Upper lobe of left lung (tissue), 6 donors: ENCODE measurements at regions not wholly inside any gene's neighbourhood (a gene's known extent, or its start where the extent isn't known, plus 50 kb on each side); places are given as distances from the start of the nearest gene placed in this dataset.

Source experiments
- ATAC-seq, 2 donors: fragments of 200-7000 bp; cut with Tn5 transposase; one replicate each; pipeline ENCODE4 v1.9.1; 2022; ENCODE audit warnings: mild to moderate bottlenecking in 2 of 2, moderate library complexity in 2 of 2; ENCODE audit not compliant: low FRiP score in 2 of 2
- DNase-seq, 2 donors: peaks; one replicate each; pipeline ENCODE4 v3.0.0-alpha.2; 2019 to 2020
- H3K27ac ChIP-seq, 4 donors: fragments of 200-600 bp; sonication (generic); one replicate each; pipeline ENCODE4 v1.5.1; 2016 to 2019
- H3K27me3 ChIP-seq, 4 donors: fragments of 200-600 bp; sonication (generic); one replicate each; pipeline ENCODE4 v1.5.1; 2017 to 2019
- H3K36me3 ChIP-seq, 4 donors: fragments of 200-600 bp; sonication (generic); one replicate each; pipeline ENCODE4 v1.5.1; 2016 to 2019
- H3K4me1 ChIP-seq, 4 donors: fragments of 200-600 bp; sonication (generic); one replicate each; pipeline ENCODE4 v1.5.1; 2018 to 2019
- H3K4me3 ChIP-seq, 4 donors: fragments of 200-600 bp; sonication (generic); one replicate each; pipeline ENCODE4 v1.5.1; 2017 to 2019; ENCODE audit warnings: mild to moderate bottlenecking in 2 of 4, moderate library complexity in 1 of 4
- H3K9me3 ChIP-seq, 4 donors: fragments of 200-600 bp; sonication (generic); one replicate each; pipeline ENCODE4 v1.5.1; 2018 to 2019
- CTCF ChIP-seq, 6 experiments: fragments of 450-650 bp in 4 of 6; fragments of 200-600 bp in 2 of 6; sonication (generic) in 2 of 6; IDR thresholded peaks; one replicate each; pipeline ENCODE4 v1.5.1; 2016 to 2019; ENCODE audit warnings: antibody characterized with exemption in 6 of 6
- EP300 ChIP-seq, 4 donors: sonication (generic); formaldehyde crosslinking; IDR thresholded peaks; one replicate each; pipeline ENCODE4 v1.5.1; 2017; ENCODE audit warnings: antibody characterized with exemption in 4 of 4, control low read depth in 2 of 4
- POLR2A ChIP-seq, 4 donors: fragments of 450-650 bp; IDR thresholded peaks; one replicate each; pipeline ENCODE4 v1.5.1; 2016 to 2017; ENCODE audit warnings: antibody characterized with exemption in 4 of 4, mild to moderate bottlenecking in 2 of 4
- POLR2AphosphoS5 ChIP-seq, 2 donors: sonication (generic); formaldehyde crosslinking; IDR thresholded peaks; one replicate each; pipeline ENCODE4 v1.5.1; 2017; ENCODE audit warnings: antibody characterized with exemption in 2 of 2
- WGBS, 2 donors: methylation state at CpG; one replicate each; pipeline ENCODE4 v1.1.5; 2017 to 2018; 5-methylcytosine and 5-hydroxymethylcytosine counted together
- donor health status: DM: no; HTN: no; CAD: no; lungs with moderate emphysema.
- donor health status: DM: no; HTN: yes; CAD: no; lungs with severe emphysema.

- WGBS, 2 donors, result 78 to 89% methylated on average over 1 of the region's 1 CpG
- no peaks in the 10 kb centered on the region for H3K36me3 ChIP-seq
Measured at GRCh38 chr18:28588884-28589549, 412.1 kb upstream of the CDH2 start.

DNA sequence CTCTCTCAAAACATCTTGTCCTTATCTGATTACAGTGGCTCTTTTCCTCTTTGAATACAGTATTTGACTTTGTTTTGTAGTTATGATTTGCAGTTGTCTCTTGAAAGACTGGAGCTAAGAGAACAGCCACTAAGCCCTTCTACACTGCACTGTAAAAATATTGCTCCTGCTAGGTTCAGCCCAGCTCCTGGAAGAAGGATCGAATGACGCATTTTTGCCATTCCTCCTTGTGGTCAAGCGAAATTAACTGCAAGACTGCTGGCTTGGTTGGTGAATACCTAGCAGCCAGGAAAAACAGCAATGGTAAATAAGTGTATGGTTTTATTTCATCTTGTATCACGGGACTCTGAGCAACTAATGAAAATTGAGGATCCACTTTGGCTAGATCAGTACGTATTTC, 407.8 kb upstream of the CDH2 start:
- TF ChIP-seq CTCF (IDR thresholded peaks at IDR 0.05) (no peak), EP300 (IDR thresholded peaks at IDR 0.05) (no peak)
- Histone ChIP-seq H3K36me3 (no peaks in the 10 kb centered on the region), H3K4me3 (no peak overlapping the region), H3K27me3 (no peaks in the 10 kb centered on the region), H3K9me3 (no peaks in the 10 kb centered on the region), H3K27ac (no peak overlapping the region), H3K4me1 (no peaks in the 10 kb centered on the region)
- no peak for ATAC-seq
- DNase-seq, result no peak
- 59 to 70% methylated on average over 5 of the region's 5 CpGs for WGBS, 2 donors

More at GRCh38 chr18:28588884-28589549, 412.1 kb upstream of the CDH2 start:
- Histone ChIP-seq H3K9me3 (no peaks in the 10 kb centered on the region), H3K4me1 (no peaks in the 10 kb centered on the region), H3K4me3 (no peak overlapping the region), H3K27me3 (no peaks in the 10 kb centered on the region), H3K27ac (no peak overlapping the region)
- DNase-seq, result no peak
- TF ChIP-seq EP300 (IDR thresholded peaks at IDR 0.05) (no peak), POLR2AphosphoS5 (IDR thresholded peaks at IDR 0.05) (no peak), POLR2A (IDR thresholded peaks at IDR 0.05) (no peak), CTCF (IDR thresholded peaks at IDR 0.05) (no peak)
- ATAC-seq, result no peak

DNA sequence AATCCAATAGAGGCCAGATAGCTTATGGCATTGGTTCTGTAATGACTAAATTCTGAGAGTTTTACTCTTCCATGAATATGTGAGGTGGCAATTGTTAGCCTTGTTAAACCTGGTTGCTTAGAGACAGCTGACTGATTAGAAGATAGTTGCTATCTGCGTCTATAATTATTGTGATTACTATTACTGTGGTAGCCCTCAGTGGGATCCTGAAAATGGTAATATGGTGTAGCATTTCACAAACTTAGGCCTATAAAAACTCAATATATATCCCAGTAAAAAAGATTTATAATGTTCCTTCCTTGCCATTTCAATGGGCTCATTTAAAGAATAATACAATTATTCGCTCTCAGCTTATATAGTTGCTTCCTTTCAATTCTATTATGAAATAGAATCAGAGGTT, 405.8 kb upstream of the CDH2 start:
- Histone ChIP-seq H3K9me3 (no peaks in the 10 kb centered on the region), H3K4me3 (no peak overlapping the region), H3K27ac (no peak overlapping the region), H3K27me3 (no peaks in the 10 kb centered on the region), H3K36me3 (no peaks in the 10 kb centered on the region), H3K4me1 (no peaks in the 10 kb centered on the region)
- TF ChIP-seq POLR2AphosphoS5 (IDR thresholded peaks at IDR 0.05) (no peak), POLR2A (IDR thresholded peaks at IDR 0.05) (no peak), EP300 (IDR thresholded peaks at IDR 0.05) (no peak), CTCF (IDR thresholded peaks at IDR 0.05) (no peak)
- ATAC-seq, result no peak
- DNase-seq, result no peak
- WGBS, 2 donors, result 89 to 90% methylated on average over 2 of the region's 2 CpGs

GRCh38 chr18:28581521-28582071, 404.7 kb upstream of the CDH2 start:
- H3K4me1 ChIP-seq, result no peaks in the 10 kb centered on the region
- H3K36me3 ChIP-seq, result no peaks in the 10 kb centered on the region
- DNase-seq (no peak), ATAC-seq (no peak)
- TF ChIP-seq CTCF (IDR thresholded peaks at IDR 0.05), result no peak
- TF ChIP-seq EP300 (IDR thresholded peaks at IDR 0.05), result no peak
- TF ChIP-seq POLR2A (IDR thresholded peaks at IDR 0.05), result no peak
- TF ChIP-seq POLR2AphosphoS5 (IDR thresholded peaks at IDR 0.05), result no peak
- no peak overlapping the region for H3K27ac ChIP-seq
- H3K4me3 ChIP-seq, result no peak overlapping the region
- H3K9me3 ChIP-seq, result no peaks in the 10 kb centered on the region
- no peaks in the 10 kb centered on the region for H3K27me3 ChIP-seq
- WGBS, 2 donors, result 69 to 75% methylated on average over 4 of the region's 4 CpGs

DNA sequence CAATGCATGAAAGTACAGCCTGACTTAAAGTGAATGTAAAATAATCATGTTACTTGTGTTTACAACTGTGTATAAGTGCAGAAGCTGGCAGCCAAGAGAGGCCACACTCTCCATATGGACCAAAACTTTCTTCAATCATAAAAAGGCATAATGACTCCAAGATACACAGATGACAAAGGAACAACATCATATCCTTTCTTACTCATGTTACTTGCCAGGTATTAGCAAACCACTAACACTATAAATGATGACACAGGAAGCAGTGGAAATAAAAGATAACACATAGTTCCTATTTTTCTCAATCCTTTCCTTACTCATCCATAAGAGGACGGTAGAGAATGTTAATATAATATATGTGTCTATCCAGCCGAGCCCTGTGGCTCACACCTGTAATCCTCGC, 400.0 kb upstream of the CDH2 start:
- TF ChIP-seq CTCF (IDR thresholded peaks at IDR 0.05), result no peak
- TF ChIP-seq POLR2AphosphoS5 (IDR thresholded peaks at IDR 0.05), result no peak
- no peak for TF ChIP-seq POLR2A (IDR thresholded peaks at IDR 0.05)
- no peak for TF ChIP-seq EP300 (IDR thresholded peaks at IDR 0.05)

More for the DNA sequence above, 400.0 kb upstream of the CDH2 start:
- H3K4me3 ChIP-seq, result no peak overlapping the region
- H3K4me1 ChIP-seq, result no peaks in the 10 kb centered on the region
- peaks cover 0 to 4% (median 0%) of the 10 kb centered on the region in 4 donors for H3K9me3 ChIP-seq
- no peaks in the 10 kb centered on the region for H3K27me3 ChIP-seq
- H3K27ac ChIP-seq, result no peak overlapping the region
- ATAC-seq (no peak), DNase-seq (no peak)
- H3K36me3 ChIP-seq, result no peaks in the 10 kb centered on the region
- WGBS, 2 donors, result 66 to 78% methylated on average over 3 of the region's 3 CpGs
